B cell (primary cell): ENCODE measurements at regions not wholly inside any gene's neighbourhood (a gene's known extent, or its start where the extent isn't known, plus 50 kb on each side); places are given as distances from the start of the nearest gene placed in this dataset.

Experiments
- CTCF ChIP-seq: fragments of 200-600 bp; IDR thresholded peaks from one replicate; pipeline ENCODE4 v1.8.0; 2022; ENCODE audit warnings: antibody characterized with exemption, mild to moderate bottlenecking
- EZH2 ChIP-seq: IDR thresholded peaks from 2 replicates; pipeline ENCODE4 v1.6.1; 2012; ENCODE audit warnings: borderline replicate concordance, low read depth, mild to moderate bottlenecking, moderate library complexity, low read length; ENCODE audit not compliant: insufficient read depth, poor library complexity, severe bottlenecking

GRCh38 chr18:41059126-41059415 is 896.0 kb upstream of the PIK3C3 start:
- TF ChIP-seq CTCF: no peak
- no peak for TF ChIP-seq EZH2
